Globus pallidus (tissue), 1 donor: ENCODE measurements at regions not wholly inside any gene's neighbourhood (a gene's known extent, or its start where the extent isn't known, plus 50 kb on each side); places are given as distances from the start of the nearest gene placed in this dataset.

Experiments
- DNase-seq: peaks from one replicate; pipeline ENCODE4 v3.0.0-alpha.2; 2015; ENCODE audit warnings: low spot score

DNA sequence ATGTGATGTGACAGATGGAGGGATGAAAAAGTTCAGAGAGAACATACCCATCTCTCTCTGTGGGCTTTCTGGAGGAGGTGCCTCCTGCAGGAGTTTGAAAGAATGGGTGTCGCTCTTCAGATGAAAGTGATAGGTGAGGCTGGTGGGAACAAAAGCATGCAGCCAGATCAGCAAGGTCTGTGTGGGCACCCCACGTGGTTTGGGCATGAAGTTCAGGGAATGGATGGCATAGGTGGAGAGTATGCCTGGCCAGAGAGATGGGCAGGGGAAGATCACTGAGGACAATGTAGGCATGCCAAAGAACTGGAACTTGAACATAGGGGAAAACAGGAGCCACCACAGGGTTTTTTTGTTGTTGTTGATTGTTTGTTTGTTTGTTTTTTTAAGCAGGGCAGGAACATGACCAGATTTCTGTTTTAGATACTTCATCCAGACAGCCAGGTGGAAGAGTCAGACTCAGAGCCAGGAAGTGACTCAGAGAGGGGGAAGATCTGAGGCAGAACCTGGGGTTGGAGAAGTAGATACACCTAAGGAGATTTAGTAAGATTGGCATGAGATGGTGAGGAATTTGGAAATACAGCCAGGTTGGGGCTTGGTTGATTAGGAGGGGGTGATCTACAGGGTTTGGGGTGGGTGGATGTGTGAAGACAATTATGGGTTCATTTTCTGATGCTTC lies 64.8 kb upstream of the CLSTN2 start:
- no peak for DNase-seq

DNA sequence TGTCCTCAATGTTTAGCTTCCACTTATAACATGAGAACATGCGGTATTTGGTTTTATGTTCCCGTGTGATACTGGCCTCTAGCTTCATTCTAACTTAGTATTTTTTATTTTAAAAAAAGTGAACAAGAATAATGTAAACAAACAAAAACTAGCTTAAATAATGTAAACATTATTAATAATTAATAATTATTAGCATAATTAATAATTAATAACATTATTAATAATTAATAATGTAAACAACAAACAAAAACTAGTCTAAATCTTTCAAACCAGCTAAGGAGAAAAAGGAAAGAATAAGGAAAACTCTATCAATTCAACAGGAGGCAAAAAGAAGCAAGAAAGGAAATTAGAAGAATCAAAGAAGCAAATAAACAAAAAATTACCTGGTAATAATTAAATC lies 66.2 kb upstream of the CLSTN2 start:
- no peak for DNase-seq

DNA sequence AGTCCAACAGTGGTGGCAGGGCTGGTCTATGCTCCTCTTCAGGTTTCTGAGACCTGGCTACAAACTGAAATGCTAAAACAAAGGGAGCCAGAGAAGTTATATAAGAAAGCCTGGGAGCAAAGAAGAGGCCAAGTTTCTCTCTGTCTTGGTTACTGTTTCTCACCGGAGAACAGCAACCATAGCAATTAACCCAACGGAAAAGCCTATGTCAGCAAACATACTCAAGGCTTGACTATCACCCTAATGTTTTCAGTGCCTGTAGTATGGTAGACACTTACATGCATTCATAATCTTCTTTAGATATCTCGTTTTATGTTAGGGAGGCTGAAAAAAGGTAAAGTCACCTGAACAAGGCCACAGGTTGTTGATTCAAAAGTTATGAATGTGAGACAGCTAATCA lies 86.3 kb upstream of the CLSTN2 start:
- DNase-seq, result no peak

DNA sequence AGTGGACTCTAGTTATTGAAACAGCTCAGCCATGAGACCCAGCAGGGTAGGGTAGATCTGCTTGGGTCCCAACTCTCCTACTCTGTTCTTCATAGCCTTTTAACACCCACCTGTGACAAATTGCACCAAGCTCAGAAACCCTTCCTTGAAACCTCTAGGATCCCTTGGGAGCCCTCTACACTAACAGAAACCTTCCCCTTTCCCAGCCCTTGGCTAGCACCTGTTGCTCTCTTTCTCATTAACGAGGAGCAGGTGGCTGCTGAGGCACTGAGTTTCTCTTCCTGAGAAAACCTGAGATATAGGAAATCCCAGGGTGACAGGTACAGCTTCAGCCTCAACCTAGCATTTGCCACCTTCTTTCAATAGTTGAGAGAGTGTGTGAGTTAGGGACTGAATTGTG lies 88.3 kb upstream of the CLSTN2 start:
- no peak for DNase-seq

DNA sequence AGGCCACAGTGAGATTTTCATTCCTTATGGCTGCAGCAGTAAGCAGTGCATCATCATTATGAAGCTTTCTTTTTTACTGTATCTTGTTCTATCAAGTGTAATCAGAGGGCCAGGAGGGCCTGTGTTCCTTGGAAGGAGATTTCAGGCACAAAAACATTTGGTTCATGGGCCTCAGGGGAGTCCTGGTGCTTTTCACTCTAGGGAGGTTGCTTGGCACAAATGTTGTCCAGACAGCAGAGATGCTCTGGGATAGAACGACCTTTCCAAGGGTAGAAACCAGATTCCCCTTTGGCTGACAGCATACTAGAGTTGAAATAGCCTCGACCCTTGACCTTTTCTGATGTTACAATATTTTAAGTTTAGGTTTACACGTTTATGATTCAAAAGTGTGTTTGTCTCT lies 95.3 kb upstream of the CLSTN2 start:
- DNase-seq, result no peak

DNA sequence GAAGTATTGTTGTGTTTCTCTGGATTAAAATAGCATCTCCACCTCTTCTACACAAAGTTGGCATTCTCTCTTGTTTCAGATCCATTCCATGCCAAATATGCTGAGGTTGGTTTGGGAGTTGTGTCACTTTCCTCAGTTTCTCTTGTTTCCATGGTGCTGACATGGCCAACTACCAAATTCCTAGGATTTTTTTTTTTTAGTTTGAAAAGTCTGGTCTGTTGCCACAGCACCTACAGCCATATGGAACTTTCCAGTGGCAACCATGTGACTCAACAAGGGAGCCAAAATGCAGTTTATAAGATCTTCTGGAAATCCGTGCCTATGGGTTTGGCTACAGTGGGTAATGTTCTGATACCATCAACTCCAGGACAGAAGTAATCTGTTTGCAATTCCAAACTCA lies 96.0 kb upstream of the CLSTN2 start:
- DNase-seq, result no peak

DNA sequence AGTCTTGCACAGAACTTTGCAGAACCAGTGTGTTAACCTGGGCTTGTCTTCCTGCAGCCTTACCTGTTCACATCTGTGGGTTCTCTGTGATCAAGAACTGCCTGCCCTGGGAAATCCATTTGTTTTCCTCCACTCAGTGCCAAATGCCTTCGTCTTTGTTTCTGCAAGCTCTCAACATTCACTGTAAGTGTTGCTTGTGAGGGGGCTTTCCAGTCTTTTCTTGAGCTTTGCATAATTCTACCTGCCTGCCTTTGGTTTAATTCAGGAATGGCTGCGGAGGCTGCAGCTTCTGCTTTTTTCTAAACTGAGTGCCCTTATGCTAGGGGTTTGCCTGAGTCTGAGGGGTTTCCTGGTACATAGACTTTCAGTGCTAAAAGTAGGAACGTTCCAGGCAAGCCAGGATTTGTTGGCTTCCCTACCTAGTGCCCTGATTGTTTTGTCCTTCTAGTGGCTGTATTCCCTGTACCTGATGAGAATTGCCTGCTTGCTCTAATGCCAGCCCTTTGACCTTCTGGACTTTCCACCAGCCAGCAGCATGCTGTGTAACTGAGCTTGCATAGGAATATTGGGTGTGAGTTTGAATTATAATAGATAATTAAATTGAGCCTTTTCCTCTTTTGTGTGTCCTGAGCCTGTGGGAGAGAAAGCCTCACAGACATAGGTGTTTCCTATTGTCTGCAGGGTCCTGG lies 96.6 kb upstream of the CLSTN2 start:
- DNase-seq, result no peak

DNA sequence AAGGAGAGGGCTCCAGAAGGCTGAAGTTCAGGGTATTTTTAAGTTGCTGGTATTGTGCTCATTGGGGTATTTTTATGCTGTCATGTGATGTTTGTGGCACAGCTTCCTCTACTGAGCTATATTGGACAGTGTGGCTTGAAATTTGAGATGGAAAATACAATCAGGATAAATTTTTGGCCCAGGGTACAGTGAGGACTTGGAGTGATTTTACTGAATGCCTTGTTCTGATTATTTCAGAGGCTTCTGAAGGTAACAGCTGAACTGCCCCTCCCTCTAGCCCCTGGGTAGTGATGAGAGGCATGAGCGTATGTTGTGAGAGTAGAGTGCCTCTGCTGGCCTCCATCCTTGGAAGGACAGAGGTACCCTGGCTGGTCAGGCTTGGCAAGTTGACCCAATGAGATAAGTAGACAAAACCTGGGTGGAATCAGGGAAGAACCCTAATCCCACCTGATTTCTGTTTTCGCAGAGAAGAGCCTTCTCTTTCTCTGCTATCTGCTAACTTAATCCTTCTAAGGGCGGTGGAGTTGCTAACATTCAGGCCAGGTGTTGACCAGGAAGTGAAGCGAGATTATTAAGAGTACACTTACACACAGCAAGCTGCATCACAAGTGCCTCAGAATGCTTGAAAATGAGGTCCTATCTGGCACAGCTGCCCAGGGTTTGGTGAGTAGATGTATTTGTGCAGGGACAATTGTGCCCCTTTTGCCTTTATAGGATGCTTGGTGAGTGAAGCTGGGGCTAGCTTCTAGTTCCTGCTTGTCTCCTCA lies 98.1 kb upstream of the CLSTN2 start:
- DNase-seq, result no peak

DNA sequence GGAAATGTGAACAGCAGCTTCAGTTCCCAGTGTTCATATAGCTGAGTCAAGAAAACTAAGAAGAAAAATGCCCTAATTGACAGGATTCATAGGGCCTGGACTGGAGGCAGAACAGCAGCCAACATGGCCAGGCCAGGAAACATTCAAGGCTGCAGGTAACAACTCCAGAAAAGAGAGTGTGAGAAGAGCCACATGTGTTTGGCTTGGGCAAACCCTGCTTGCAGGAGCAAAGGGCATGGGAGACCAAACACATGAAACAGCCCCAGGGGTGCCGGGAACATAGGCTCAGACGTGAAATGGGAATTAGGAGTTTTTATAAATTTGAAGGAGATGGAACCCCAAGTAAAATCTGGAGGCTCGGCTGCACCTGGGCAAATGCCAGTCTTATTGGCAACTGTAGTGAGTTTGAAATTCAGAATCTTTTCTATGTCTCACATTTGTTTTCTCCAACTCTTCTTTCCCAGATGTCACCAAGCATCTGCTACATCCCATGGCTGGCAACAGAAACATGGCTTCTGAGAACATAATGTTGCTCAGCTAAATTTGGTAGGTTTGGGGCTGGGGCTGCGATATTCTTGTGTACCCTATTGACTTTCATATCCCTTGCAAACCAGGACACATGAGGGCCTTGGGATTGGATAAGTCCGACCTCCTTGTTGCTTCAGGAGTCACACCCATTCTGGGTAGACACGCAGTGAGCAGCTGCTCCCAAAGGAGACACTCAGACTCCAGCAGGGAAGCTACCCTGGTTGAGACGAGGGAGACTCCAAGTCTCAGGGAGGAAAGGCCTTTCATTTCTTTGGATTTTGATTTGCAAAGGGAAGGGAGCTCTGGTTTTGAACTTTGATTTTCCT lies 98.9 kb upstream of the CLSTN2 start:
- no peak for DNase-seq

DNA sequence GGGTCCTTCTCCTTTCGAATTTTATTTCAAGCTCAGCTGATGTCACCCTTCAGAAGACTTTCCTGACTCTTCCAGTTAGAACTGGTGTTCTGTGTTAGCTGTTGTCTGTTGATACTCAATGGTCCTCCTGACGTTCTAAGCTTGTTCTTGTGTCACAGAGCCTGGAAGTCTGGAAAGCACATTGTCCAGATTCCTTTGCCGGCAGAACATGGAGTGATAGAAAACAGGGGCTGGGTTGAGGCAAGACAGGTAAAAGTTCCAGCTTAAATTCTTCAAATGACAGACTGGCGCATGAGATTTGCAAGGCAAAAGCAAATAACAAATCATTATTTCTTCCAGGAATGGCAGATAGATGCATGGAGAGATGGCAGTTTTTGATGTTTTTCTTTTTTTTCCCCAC lies 102.0 kb upstream of the CLSTN2 start:
- DNase-seq, result no peak

DNA sequence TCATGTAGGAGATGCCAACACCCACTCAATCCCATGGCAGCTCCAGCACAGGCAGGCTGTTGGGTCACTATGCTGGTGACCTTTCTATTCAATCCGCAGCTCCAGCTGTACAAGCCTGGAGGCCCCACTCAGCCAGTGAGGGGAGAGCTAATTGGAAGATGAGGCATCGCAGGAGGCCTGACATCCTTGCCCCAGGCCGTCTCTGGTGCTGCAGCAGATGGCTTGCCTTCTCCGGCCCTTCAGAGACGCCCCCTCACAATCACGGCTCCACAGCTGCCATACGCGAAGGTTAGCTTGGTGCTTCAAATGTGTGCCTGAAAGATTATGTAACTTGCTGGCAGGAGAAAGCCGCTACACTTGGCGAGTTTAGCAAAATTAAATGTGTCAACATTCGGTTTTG lies 104.2 kb upstream of the CLSTN2 start:
- DNase-seq, result no peak

DNA sequence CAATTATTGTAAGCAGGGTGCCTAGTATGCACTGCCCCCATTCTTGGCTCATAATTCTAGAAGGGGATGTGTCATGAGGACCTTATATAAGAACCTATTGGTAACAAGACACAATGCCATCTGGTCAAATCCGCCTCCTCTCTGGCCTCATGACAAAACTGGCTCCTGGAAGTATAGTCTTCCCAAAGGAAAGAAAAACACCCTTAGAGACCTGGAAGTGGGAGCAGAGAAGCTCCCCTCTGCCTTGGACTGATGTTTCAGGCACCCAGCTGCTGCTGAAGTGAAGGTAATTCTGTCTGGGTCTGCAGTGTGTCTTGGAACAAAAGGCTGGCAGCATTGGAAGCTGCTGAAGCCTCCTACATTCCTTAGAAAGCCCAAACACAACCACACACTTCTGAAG lies 107.2 kb upstream of the CLSTN2 start:
- DNase-seq, result no peak

DNA sequence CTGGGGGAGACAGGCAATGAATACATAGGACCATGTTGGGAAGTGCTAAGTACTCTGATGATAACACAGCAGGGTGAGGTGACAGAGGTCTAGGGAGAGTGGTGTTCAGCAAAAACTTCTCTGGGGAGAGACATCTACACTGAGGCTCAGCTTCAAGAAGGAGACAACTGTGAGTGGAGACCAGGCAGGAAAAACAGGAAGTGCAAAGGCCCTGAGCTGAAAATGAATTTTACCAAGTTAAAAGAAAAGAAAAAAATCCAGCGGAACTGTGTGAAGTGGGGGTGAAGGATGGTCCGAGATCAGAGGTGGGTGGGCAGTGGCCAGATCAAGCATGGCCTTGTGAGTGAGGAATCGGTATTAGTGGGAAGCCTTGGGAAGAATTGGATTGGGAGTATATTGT lies 110.1 kb upstream of the CLSTN2 start:
- DNase-seq, result no peak

DNA sequence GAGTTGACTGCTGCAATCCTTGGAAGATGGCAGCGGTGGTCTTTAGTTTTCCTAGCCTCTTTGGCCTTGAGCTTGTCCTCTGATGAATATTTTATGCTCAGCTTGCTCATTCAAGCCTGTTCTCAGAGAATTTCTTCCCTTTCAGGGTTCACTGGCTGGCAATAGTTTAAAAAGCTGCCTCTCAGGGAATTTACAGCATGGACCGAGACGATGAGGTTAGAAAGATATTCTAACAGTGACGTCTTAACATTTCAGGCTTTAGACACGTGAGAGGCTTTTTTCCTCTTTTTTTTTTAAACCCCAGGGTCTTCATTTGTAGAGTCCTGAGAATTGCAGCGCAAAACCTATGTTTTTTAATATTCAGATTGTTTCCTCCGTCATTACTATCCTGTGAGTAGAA lies 120.3 kb upstream of the CLSTN2 start:
- no peak for DNase-seq

DNA sequence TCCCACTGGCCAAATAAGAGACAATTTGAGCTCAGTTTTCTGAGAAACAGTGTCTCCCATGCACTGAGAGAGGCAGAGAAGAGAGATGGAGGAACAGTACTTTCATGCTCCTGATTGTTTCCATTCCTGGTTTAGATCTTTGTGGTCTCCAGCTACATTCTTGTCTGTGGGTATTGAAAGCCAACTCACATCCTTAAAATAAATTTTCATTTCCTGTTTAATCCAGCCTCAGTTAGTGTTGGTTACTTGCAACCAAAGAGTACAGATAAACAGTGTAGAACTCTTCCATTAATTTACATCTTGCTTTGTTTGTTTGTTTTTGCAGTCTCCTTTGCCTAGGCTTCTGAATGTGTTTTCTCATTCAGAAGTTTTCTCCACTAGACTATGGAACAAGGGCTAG lies 123.7 kb upstream of the CLSTN2 start:
- no peak for DNase-seq

DNA sequence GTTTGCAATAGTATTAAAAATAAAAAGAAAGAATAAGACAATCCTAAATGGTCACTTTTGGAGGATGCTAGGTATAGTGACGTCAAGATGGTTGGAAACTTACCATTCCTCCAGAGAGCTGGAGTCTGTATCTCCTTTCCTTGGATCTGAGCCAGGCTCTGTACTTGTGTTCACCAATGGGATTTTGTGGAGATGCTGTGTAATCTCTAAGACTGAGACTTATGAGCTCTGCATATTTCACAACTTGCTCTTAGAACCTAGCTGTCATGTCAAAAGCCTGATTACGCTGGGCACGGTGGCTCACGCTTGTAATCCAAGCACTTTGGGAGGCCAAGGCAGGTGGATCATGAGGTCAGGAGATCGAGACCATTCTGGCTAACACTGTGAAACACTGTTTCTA lies 126.8 kb upstream of the CLSTN2 start:
- DNase-seq, result no peak

DNA sequence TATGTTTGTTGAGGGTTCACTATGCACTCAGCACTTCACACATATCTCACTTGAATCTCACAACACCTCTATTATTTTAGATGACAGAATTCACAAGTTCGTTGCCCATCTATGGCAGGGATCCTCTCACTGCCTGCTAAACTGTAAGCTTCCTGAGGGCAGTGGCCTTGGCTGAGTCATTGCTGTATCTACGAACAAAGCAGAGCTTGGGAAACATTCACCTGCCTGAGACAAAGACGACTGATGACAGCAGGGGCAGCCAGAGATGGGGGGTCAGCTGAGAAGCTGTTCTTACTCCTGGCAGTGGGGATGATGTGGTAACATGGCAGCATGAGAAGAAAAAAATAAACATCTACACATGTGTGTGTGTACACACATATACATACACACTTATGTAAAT lies 125.5 kb upstream of the NMNAT3 start:
- no peak for DNase-seq

DNA sequence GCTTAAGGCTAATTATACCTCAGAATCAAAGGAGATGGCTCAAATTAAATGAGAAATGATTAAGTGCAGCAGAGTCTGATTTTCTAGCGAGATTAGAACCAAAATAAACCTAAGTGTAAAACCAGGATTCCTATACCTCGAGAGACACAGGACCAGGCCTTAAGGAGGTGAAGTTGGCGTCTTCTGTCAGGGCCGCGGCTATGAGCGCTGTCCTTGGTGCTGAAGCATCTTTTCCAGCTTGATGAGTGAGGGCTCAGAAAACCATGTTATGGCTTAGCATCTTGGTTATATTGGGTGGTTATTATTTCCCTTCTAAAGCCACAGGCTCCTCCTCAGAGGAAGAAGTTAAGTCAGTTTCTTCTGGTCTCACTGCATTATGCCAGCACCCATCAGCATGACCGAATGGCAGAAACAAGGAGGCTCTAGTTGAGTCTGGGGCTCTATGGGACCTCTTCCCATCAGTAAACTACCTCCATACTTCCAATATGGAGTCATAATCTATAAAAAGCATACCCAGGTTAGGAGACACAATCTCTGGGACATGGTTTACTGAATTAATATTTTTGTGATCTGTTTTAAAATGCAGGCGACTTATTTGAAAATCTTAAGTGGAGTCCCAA lies 120.1 kb upstream of the NMNAT3 start:
- DNase-seq, result no peak

DNA sequence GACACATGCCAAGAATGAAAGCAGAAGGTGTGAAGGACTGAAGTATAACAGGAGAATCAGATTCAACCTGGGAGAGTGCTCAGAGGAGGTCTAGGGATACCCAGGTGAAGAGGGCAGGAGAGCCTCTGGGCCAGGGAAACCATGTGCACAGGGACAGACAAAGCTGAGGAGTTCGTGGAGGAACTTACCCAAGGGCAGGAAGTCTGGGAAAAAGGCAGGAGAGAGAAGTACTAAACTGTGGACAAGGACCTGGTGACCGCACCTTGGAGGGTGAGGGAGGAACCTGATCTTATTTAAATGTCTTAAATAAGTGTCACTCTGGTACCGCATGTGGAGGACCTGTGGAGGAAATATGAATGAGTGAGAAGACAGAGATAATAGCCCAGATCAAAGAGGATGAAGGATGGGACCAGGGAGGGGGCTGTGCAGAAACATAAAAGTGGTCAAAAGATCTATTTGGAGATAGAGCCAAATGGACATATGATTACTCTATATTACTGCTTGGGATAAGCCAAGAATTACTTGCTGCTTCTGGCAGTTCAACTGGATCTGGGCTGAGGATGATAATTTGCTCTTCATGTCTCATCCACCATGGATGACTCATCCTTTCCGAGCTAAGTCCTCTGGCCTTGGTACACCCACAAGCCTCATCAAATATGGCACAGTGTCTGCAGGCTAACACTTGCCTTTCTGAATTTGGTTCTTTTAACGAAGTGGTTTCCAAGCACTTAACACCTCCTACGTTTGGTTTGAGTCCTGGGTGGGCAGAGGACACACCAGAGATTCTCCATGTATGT lies 116.9 kb upstream of the NMNAT3 start:
- DNase-seq, result no peak

DNA sequence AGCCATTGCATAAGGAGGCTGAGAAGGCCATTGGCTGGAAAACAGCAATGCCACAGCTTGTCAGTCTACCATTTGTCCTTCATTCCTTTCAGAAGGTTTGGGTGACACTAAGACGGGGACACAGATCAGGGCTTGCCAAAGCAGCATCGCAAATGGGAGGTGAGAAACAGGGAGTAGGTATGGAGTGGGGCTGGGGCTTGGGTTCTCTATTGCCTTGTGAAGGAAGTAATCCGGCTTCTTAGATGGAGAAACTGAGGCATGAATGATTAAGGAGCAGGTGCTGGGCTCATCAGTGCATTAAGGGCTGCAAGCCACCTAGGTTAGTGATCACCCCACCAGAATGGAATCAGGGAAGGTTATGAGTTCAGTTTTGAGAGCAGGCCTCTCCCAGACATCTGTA lies 115.6 kb upstream of the NMNAT3 start:
- DNase-seq, result no peak

DNA sequence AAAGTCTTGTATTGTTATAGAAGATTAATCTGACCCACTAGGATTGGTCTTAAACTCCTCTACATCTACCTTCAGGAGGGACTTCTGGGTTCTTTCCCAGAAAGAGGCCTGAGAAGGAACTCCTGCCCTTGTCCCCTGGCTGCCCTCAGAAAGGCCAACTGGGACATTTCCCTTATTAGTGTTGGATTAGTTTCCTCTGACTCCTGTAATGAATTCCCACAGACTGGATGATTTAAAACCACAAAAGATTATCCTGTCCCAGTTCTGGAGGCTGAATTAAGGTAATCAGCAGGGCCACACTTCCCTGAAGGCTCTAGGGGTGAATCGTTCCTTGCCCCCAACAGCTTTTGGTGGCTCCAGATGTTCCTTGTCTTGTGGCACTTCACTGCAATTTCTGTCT lies 102.8 kb upstream of the NMNAT3 start:
- DNase-seq, result no peak
